HUES6 (cell line): ENCODE measurements at regions not wholly inside any gene's neighbourhood (a gene's known extent, or its start where the extent isn't known, plus 50 kb on each side); places are given as distances from the start of the nearest gene placed in this dataset.

Experiments
- H3K27ac ChIP-seq: 2 replicates; pipeline ENCODE4 v1.7.0; 2013; ENCODE audit warnings: low read depth, mild to moderate bottlenecking, low read length, inconsistent platforms
- H3K27me3 ChIP-seq: 2 replicates; pipeline ENCODE4 v1.6.1; 2013; ENCODE audit warnings: low read length; ENCODE audit not compliant: control insufficient read depth, insufficient read depth
- H3K36me3 ChIP-seq: 2 replicates; pipeline ENCODE4 v1.6.1; 2013; ENCODE audit warnings: low read length; ENCODE audit not compliant: control insufficient read depth, insufficient read depth
- H3K4me1 ChIP-seq: 2 replicates; pipeline ENCODE4 v1.6.1; 2013; ENCODE audit warnings: low read length; ENCODE audit not compliant: control insufficient read depth, insufficient read depth
- H3K4me3 ChIP-seq: 2 replicates; pipeline ENCODE4 v1.5.1; 2013; ENCODE audit warnings: low read depth, low read length
- H3K9ac ChIP-seq: one replicate; pipeline ENCODE4 v1.6.1; 2013; ENCODE audit warnings: mild to moderate bottlenecking, low read length
- H3K9me3 ChIP-seq: 2 replicates; pipeline ENCODE4 v1.6.1; 2013; ENCODE audit warnings: low read depth, low read length; ENCODE audit not compliant: control insufficient read depth, insufficient read depth

GRCh38 chr1:106961646-106962045 is 94.8 kb upstream of the PRMT6 start:
- H3K27ac ChIP-seq, result no peak overlapping the region
- no peaks in the 10 kb centered on the region for H3K9me3 ChIP-seq
- H3K9ac ChIP-seq, result no peak overlapping the region
- H3K4me3 ChIP-seq, result no peak overlapping the region
- no peaks in the 10 kb centered on the region for H3K27me3 ChIP-seq
- no peaks in the 10 kb centered on the region for H3K4me1 ChIP-seq
- no peaks in the 10 kb centered on the region for H3K36me3 ChIP-seq

DNA sequence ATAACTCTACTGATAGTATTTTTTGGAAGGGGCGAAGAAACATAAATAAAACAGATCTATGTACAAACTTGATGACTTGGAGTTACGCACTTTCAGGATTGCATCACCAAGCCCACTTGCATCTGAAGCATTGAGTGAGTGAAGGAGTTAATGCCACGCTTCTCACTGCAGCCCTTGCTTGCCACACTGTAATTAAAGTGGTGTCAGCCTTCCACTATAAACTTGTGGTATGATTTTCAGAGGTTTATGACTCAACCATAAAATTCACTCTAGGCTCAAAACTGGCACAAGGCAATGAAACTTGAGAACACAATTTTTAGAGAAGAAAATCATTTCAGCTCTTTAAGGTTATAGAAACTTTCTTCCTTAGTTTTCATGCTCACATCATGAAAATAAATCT is 93.9 kb upstream of the PRMT6 start:
- Histone ChIP-seq H3K36me3 (no peaks in the 10 kb centered on the region), H3K9ac (no peak overlapping the region), H3K27me3 (no peaks in the 10 kb centered on the region), H3K4me3 (no peak overlapping the region), H3K27ac (no peak overlapping the region), H3K4me1 (no peaks in the 10 kb centered on the region), H3K9me3 (no peaks in the 10 kb centered on the region)

GRCh38 chr1:106964495-106964894 is 92.0 kb upstream of the PRMT6 start:
- Histone ChIP-seq H3K4me3 (no peak overlapping the region), H3K4me1 (no peaks in the 10 kb centered on the region), H3K36me3 (no peaks in the 10 kb centered on the region), H3K27me3 (no peaks in the 10 kb centered on the region), H3K9ac (no peak overlapping the region), H3K27ac (no peak overlapping the region), H3K9me3 (no peaks in the 10 kb centered on the region)

GRCh38 chr1:106968644-106969043 is 87.8 kb upstream of the PRMT6 start:
- Histone ChIP-seq H3K36me3 (no peaks in the 10 kb centered on the region), H3K9ac (no peak overlapping the region), H3K27ac (no peak overlapping the region), H3K4me1 (no peaks in the 10 kb centered on the region), H3K9me3 (no peaks in the 10 kb centered on the region), H3K27me3 (no peaks in the 10 kb centered on the region), H3K4me3 (no peak overlapping the region)

GRCh38 chr1:106969731-106970130 is 86.7 kb upstream of the PRMT6 start:
- no peaks in the 10 kb centered on the region for H3K36me3 ChIP-seq
- H3K4me1 ChIP-seq, result no peaks in the 10 kb centered on the region
- H3K4me3 ChIP-seq, result no peak overlapping the region
- no peak overlapping the region for H3K9ac ChIP-seq
- H3K9me3 ChIP-seq, result no peaks in the 10 kb centered on the region
- no peaks in the 10 kb centered on the region for H3K27me3 ChIP-seq
- H3K27ac ChIP-seq, result no peak overlapping the region

DNA sequence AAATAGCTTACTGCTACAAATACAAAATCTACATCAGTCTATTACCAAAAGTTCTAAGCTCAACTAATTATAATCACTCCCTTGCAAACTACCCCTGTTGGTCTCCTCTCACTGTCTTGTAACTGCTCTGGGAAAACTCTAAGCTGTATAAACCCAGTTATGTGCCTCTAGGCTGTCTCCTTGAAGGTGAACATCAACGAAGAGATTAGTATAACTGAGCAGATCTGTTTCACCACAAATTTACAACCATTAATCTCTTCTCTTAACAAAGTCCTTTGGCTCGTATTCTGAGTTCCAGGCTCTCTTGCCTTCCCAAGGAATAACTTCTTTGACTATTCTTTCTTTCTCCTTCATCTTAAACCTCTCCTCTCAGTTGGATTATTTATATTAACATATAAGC is 84.4 kb upstream of the PRMT6 start:
- peaks cover 6% of the 10 kb centered on the region for H3K9me3 ChIP-seq
- H3K9ac ChIP-seq, result no peak overlapping the region

DNA sequence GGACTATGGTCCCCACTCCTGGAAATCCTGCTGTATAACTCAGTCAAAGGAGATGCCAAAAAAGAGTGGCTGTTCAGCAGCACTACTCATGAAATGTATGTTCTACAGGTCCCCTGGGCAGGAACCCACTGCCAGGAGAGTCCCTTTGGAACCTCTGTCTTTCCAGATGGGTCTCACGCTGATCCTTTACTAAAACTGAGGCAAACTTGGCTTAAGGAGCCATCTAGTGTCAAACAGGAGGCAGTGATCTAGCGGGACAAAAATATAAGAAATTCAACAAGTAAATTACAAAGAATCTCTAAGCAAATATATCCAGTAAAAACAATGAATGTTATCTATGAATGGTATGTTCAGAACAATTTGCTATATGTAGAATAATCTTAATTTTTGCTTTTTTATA is 80.5 kb upstream of the PRMT6 start:
- Histone ChIP-seq H3K27me3 (no peaks in the 10 kb centered on the region), H3K4me1 (no peaks in the 10 kb centered on the region), H3K9ac (no peak overlapping the region), H3K4me3 (no peak overlapping the region), H3K9me3 (peaks cover 8% of the 10 kb centered on the region), H3K27ac (no peak overlapping the region), H3K36me3 (no peaks in the 10 kb centered on the region)

More for the DNA sequence above, 84.4 kb upstream of the PRMT6 start:
- no peak overlapping the region for H3K4me3 ChIP-seq
- H3K4me1 ChIP-seq, result no peaks in the 10 kb centered on the region
- no peaks in the 10 kb centered on the region for H3K36me3 ChIP-seq
- no peaks in the 10 kb centered on the region for H3K27me3 ChIP-seq
- H3K27ac ChIP-seq, result no peak overlapping the region

- Histone ChIP-seq H3K9me3 (peaks cover 8% of the 10 kb centered on the region), H3K4me1 (no peaks in the 10 kb centered on the region), H3K9ac (no peak overlapping the region), H3K4me3 (no peak overlapping the region), H3K27me3 (no peaks in the 10 kb centered on the region), H3K27ac (no peak overlapping the region), H3K36me3 (no peaks in the 10 kb centered on the region)
Measured at GRCh38 chr1:106978477-106979322, 77.8 kb upstream of the PRMT6 start.

- peaks cover 8% of the 10 kb centered on the region for H3K9me3 ChIP-seq
- H3K36me3 ChIP-seq, result no peaks in the 10 kb centered on the region
- H3K4me1 ChIP-seq, result no peaks in the 10 kb centered on the region
- no peaks in the 10 kb centered on the region for H3K27me3 ChIP-seq
- H3K9ac ChIP-seq, result no peak overlapping the region
- no peak overlapping the region for H3K27ac ChIP-seq
- no peak overlapping the region for H3K4me3 ChIP-seq
Measured at GRCh38 chr1:106979371-106979770, 77.1 kb upstream of the PRMT6 start.

GRCh38 chr1:106980121-106980520 is 76.4 kb upstream of the PRMT6 start:
- Histone ChIP-seq H3K4me3 (no peak overlapping the region), H3K27ac (no peak overlapping the region), H3K4me1 (peaks cover 4% of the 10 kb centered on the region), H3K27me3 (no peaks in the 10 kb centered on the region), H3K9me3 (peaks cover 7% of the 10 kb centered on the region), H3K9ac (no peak overlapping the region), H3K36me3 (no peaks in the 10 kb centered on the region)

DNA sequence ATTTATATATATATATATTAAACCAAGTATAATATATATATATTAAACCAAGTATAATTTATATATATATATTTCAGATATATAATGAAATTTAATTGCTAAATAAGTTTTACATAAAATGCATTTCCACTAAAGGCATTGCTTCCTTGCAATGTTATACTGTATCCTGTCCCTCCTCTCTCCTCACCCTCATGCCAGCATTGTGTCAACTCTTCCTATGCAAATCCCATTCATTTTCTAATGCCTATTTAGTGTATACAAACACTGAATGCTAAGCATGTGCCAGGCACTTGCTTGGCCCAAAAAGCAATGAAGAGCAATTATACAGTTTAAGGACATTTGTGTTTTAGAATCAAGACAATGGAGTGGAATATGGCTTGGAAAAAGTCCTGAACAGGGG is 71.7 kb upstream of the PRMT6 start:
- H3K9ac ChIP-seq, result no peak overlapping the region
- no peak overlapping the region for H3K4me3 ChIP-seq
- H3K27ac ChIP-seq, result no peak overlapping the region
- no peaks in the 10 kb centered on the region for H3K9me3 ChIP-seq
- H3K4me1 ChIP-seq, result peaks cover 8% of the 10 kb centered on the region
- no peaks in the 10 kb centered on the region for H3K36me3 ChIP-seq
- H3K27me3 ChIP-seq, result no peaks in the 10 kb centered on the region
